H1 (cell line): ENCODE measurements at regions not wholly inside any gene's neighbourhood (a gene's known extent, or its start where the extent isn't known, plus 50 kb on each side); places are given as distances from the start of the nearest gene placed in this dataset.

Source experiments
- CTCF ChIA-PET: fragments of 300-600 bp; sonication (Branson Sonifier 250); formaldehyde crosslinking; loops from one replicate; lab custom pipeline; 2021; ENCODE audit not compliant: partially characterized antibody; lab: Charles Lee
- POLR2A ChIA-PET: fragments of 300-600 bp; sonication (Branson Sonifier 250); formaldehyde crosslinking; loops from one replicate; lab custom pipeline; 2021; ENCODE audit warnings: inconsistent platforms; ENCODE audit not compliant: partially characterized antibody; lab: Charles Lee
- DNase-seq, 2 experiments: peaks; one replicate each; pipeline versions ENCODE4 v3.0.0 to v3.0.0-alpha.2; 2010 to 2022; ENCODE audit warnings: low spot score in 2 of 2, low read depth in 1 of 2, mixed read lengths in 1 of 2
- FAIRE-seq: peaks from 2 replicates; lab custom pipeline; 2011; peaks lifted over from hg19 to GRCh38; lab: Jason Lieb, UNC
- H2AFZ ChIP-seq: 2 replicates; pipeline ENCODE4 v1.8.1; 2012; ENCODE audit warnings: low read length, inconsistent platforms
- H2AK5ac ChIP-seq: 2 replicates; pipeline ENCODE4 v1.6.1; 2013; ENCODE audit warnings: low read depth, low read length
- H2BK120ac ChIP-seq: replicated peaks from 2 replicates; pipeline ENCODE3; 2013; ENCODE audit warnings: low read depth, low read length, inconsistent platforms
- H2BK12ac ChIP-seq: 2 replicates; pipeline ENCODE4 v1.6.1; 2013; ENCODE audit warnings: low read depth, low read length
- H2BK15ac ChIP-seq: 2 replicates; pipeline ENCODE4 v1.6.1; 2013; ENCODE audit warnings: low read length
- H2BK20ac ChIP-seq: 2 replicates; pipeline ENCODE4 v1.6.1; 2013; ENCODE audit warnings: low read length
- H2BK5ac ChIP-seq: 2 replicates; pipeline ENCODE4 v1.6.1; 2013; ENCODE audit warnings: low read depth, low read length
- H3K14ac ChIP-seq: 2 replicates; pipeline ENCODE4 v1.6.1; 2013; ENCODE audit warnings: inconsistent platforms; ENCODE audit not compliant: insufficient read length
- H3K18ac ChIP-seq: 2 replicates; pipeline ENCODE4 v1.6.1; 2013; ENCODE audit warnings: low read length; ENCODE audit errors: extremely low read depth
- H3K23ac ChIP-seq: 2 replicates; pipeline ENCODE4 v1.6.1; 2013; ENCODE audit warnings: inconsistent platforms; ENCODE audit not compliant: insufficient read length
- H3K23me2 ChIP-seq: 2 replicates; pipeline ENCODE4 v1.6.1; 2013; ENCODE audit warnings: low read depth, low read length
- H3K27ac ChIP-seq: 2 replicates; pipeline ENCODE4 v1.6.1; 2011; ENCODE audit warnings: low read depth, low read length, inconsistent platforms
- H3K27me3 ChIP-seq, 4 experiments: replicated peaks in 1 of 4; 1 replicate in 1 of 4; 2 replicates in 3 of 4; pipeline versions ENCODE4 v1.6.1 to v1.8.1; 2011 to 2013; ENCODE audit warnings: low read length in 3 of 4, mild to moderate bottlenecking in 3 of 4, inconsistent platforms in 2 of 4, mixed read lengths in 2 of 4, moderate library complexity in 1 of 4; ENCODE audit not compliant: control insufficient read depth in 3 of 4, insufficient read depth in 3 of 4; ENCODE audit errors: extremely low read depth in 1 of 4
- H3K36me3 ChIP-seq, 4 experiments: 2 replicates each; pipeline versions ENCODE4 v1.6.1 to v1.8.1; 2011 to 2013; ENCODE audit warnings: mild to moderate bottlenecking in 4 of 4, low read length in 3 of 4, moderate library complexity in 2 of 4, control low read depth in 1 of 4, inconsistent platforms in 1 of 4; ENCODE audit not compliant: insufficient read depth in 4 of 4, control insufficient read depth in 2 of 4
- H3K4ac ChIP-seq: replicated peaks from 2 replicates; pipeline ENCODE3; 2013; ENCODE audit warnings: low read length, low read depth, mixed read lengths, inconsistent platforms; ENCODE audit not compliant: insufficient read length
- H3K4me1 ChIP-seq, 4 experiments: replicated peaks in 1 of 4; 1 replicate in 1 of 4; 2 replicates in 3 of 4; pipeline versions ENCODE4 v1.6.1 to v1.8.1; 2011 to 2013; ENCODE audit warnings: low read length in 3 of 4, inconsistent platforms in 2 of 4, mixed read lengths in 1 of 4; ENCODE audit not compliant: insufficient read depth in 4 of 4, control insufficient read depth in 3 of 4
- H3K4me2 ChIP-seq, 2 experiments: 2 replicates each; pipeline versions ENCODE4 v1.6.1 to v1.8.1; 2011 to 2013; ENCODE audit warnings: low read depth in 2 of 2, low read length in 2 of 2, control low read depth in 1 of 2, inconsistent platforms in 1 of 2, mild to moderate bottlenecking in 1 of 2; ENCODE audit not compliant: insufficient read depth in 1 of 2
- H3K4me3 ChIP-seq, 4 experiments: fragments of 200-600, 300-600 bp in 1 of 4; sonication (generic), shearing (Covaris generic), sonication (Bioruptor Twin) in 1 of 4; 2 replicates each; pipeline versions ENCODE4 v1.5.1 to v1.8.1; 2011 to 2016; ENCODE audit warnings: low read length in 4 of 4, low read depth in 3 of 4, control low read depth in 2 of 4, inconsistent platforms in 2 of 4, mild to moderate bottlenecking in 2 of 4, mixed read lengths in 1 of 4, moderate library complexity in 1 of 4; ENCODE audit not compliant: insufficient read depth in 2 of 4; ENCODE audit errors: extremely low read depth in 1 of 4
- H3K56ac ChIP-seq: replicated peaks from 2 replicates; pipeline ENCODE3; 2013; ENCODE audit warnings: low read depth, mild to moderate bottlenecking, mixed read lengths, low read length, inconsistent platforms; ENCODE audit not compliant: insufficient read length
- H3K79me1 ChIP-seq: 2 replicates; pipeline ENCODE4 v1.6.1; 2013; ENCODE audit warnings: low read depth, low read length, control low read depth
- H3K79me2 ChIP-seq, 2 experiments: 2 replicates each; pipeline versions ENCODE4 v1.6.1 to v1.8.1; 2012 to 2013; ENCODE audit warnings: low read length in 2 of 2, mild to moderate bottlenecking in 2 of 2, inconsistent platforms in 1 of 2; ENCODE audit not compliant: insufficient read depth in 2 of 2, control insufficient read depth in 1 of 2
- H3K9ac ChIP-seq, 4 experiments: replicated peaks in 1 of 4; 1 replicate in 1 of 4; 2 replicates in 3 of 4; pipeline versions ENCODE4 v1.6.1 to v1.8.1; 2011 to 2013; ENCODE audit warnings: low read depth in 3 of 4, low read length in 3 of 4, control low read depth in 2 of 4, mild to moderate bottlenecking in 2 of 4, moderate library complexity in 2 of 4, inconsistent platforms in 1 of 4; ENCODE audit errors: extremely low read depth in 1 of 4
- H3K9me3 ChIP-seq, 2 experiments: 2 replicates each; pipeline versions ENCODE4 v1.6.1 to v1.8.1; 2012 to 2013; ENCODE audit warnings: mild to moderate bottlenecking in 2 of 2, moderate library complexity in 2 of 2, control low read depth in 1 of 2, inconsistent platforms in 1 of 2, low read depth in 1 of 2, low read length in 1 of 2, mixed read lengths in 1 of 2; ENCODE audit not compliant: insufficient read depth in 2 of 2
- H4K20me1 ChIP-seq, 2 experiments: replicated peaks in 1 of 2; 2 replicates each; pipeline versions ENCODE3 to v1.8.1; 2011 to 2013; ENCODE audit warnings: inconsistent platforms in 2 of 2, low read length in 2 of 2, mild to moderate bottlenecking in 1 of 2; ENCODE audit not compliant: insufficient read depth in 2 of 2, control insufficient read depth in 1 of 2
- H4K5ac ChIP-seq: 2 replicates; pipeline ENCODE4 v1.6.1; 2013; ENCODE audit warnings: low read length, low read depth, mixed read lengths, inconsistent platforms; ENCODE audit not compliant: insufficient read length
- H4K8ac ChIP-seq: 2 replicates; pipeline ENCODE4 v1.8.0; 2013; ENCODE audit warnings: mild to moderate bottlenecking, moderate library complexity, low read length, inconsistent platforms; ENCODE audit not compliant: insufficient read depth; ENCODE audit errors: extremely low read depth
- H4K91ac ChIP-seq: replicated peaks from 2 replicates; pipeline ENCODE3; 2013; ENCODE audit warnings: low read length, mixed read lengths, inconsistent platforms; ENCODE audit not compliant: insufficient read length
- ASH2L ChIP-seq: fragments of 200-600, 300-600 bp; sonication (generic); IDR thresholded peaks from one replicate; pipeline ENCODE4 v1.7.1; 2017; ENCODE audit warnings: low read length
- CBX8 ChIP-seq: fragments of 300-800, 300-1000 bp; sonication (generic); IDR thresholded peaks from 2 replicates; pipeline ENCODE4 v1.7.1; 2016; ENCODE audit warnings: low read depth, low read length, borderline replicate concordance
- CEBPB ChIP-seq: IDR thresholded peaks from 2 replicates; pipeline ENCODE4 v1.6.1; 2012; ENCODE audit warnings: low read depth, low read length
- CHD1 ChIP-seq: IDR thresholded peaks from 2 replicates; pipeline ENCODE4 v1.6.1; 2012; ENCODE audit warnings: low read depth, low read length, improper control_type of control experiment
- EGR1 ChIP-seq: IDR thresholded peaks from 2 replicates; pipeline ENCODE4 v1.6.1; 2011; ENCODE audit warnings: low read depth, low read length, borderline replicate concordance
- EP300 ChIP-seq, 2 experiments: IDR thresholded peaks; 1 replicate in 1 of 2; 2 replicates in 1 of 2; pipeline ENCODE4 v1.6.1; 2011 to 2012; ENCODE audit warnings: low read depth in 2 of 2, low read length in 2 of 2, mild to moderate bottlenecking in 2 of 2, borderline replicate concordance in 1 of 2, inconsistent platforms in 1 of 2, moderate library complexity in 1 of 2
- EZH2 ChIP-seq: fragments of 200-600 bp; sonication (generic); IDR thresholded peaks from 2 replicates; pipeline ENCODE4 v1.7.1; 2012; ENCODE audit warnings: low read depth, mild to moderate bottlenecking, moderate library complexity, low read length, inconsistent platforms; ENCODE audit not compliant: severe bottlenecking
- KDM4A ChIP-seq: IDR thresholded peaks from one replicate; pipeline ENCODE4 v1.7.1; 2012; ENCODE audit warnings: low read depth, mild to moderate bottlenecking, moderate library complexity, low read length, inconsistent platforms; ENCODE audit not compliant: severe bottlenecking
- NANOG ChIP-seq: IDR thresholded peaks from 2 replicates; pipeline ENCODE4 v1.6.1; 2011; ENCODE audit warnings: low read length, low read depth, mild to moderate bottlenecking, inconsistent platforms; ENCODE audit not compliant: insufficient read depth, poor library complexity, severe bottlenecking
- NRF1 ChIP-seq: IDR thresholded peaks from 2 replicates; pipeline ENCODE4 v1.6.1; 2011; ENCODE audit warnings: mild to moderate bottlenecking, low read depth, low read length, improper control_type of control experiment
- PHF8 ChIP-seq: fragments of 200-600 bp; sonication (generic); conservative IDR thresholded peaks from 2 replicates; pipeline ENCODE4 v1.7.1; 2012; ENCODE audit warnings: low read depth, mild to moderate bottlenecking, inconsistent platforms, low read length, moderate library complexity
- POLR2AphosphoS5 ChIP-seq: IDR thresholded peaks from 2 replicates; pipeline ENCODE4 v1.6.1; 2011; ENCODE audit warnings: low read depth, low read length
- SP1 ChIP-seq: IDR thresholded peaks from 2 replicates; pipeline ENCODE4 v1.6.1; 2011; ENCODE audit warnings: low read depth, low read length
- TAF7 ChIP-seq: optimal IDR thresholded peaks from 2 replicates; pipeline ENCODE3; 2011; ENCODE audit warnings: low read depth, mild to moderate bottlenecking, inconsistent platforms, low read length, moderate library complexity, borderline replicate concordance
- TEAD4 ChIP-seq: IDR thresholded peaks from 2 replicates; pipeline ENCODE4 v1.6.1; 2012; ENCODE audit warnings: low read depth, low read length, inconsistent platforms, mixed read lengths
- WGBS, 2 experiments: shearing (Covaris generic) in 1 of 2; methylation state at CpG; one replicate each; pipeline versions ENCODE4 v1.1.6 to v1.1.7; 2013 to 2015; ENCODE audit warnings: low lambda C conversion rate in 2 of 2, mixed read lengths in 2 of 2, inconsistent platforms in 1 of 2, low coverage in 1 of 2, missing lambda C conversion rate in 1 of 2; ENCODE audit not compliant: insufficient replicate concordance in 2 of 2, insufficient coverage in 1 of 2, insufficient read length in 1 of 2; ENCODE audit errors: extremely low coverage in 1 of 2, missing lambda C conversion rate in 1 of 2; 5-methylcytosine and 5-hydroxymethylcytosine counted together

- Histone ChIP-seq H3K9me3 (no peaks in the 10 kb centered on the region), H3K56ac (no peak overlapping the region), H3K4me3 (no peak overlapping the region), H3K18ac (no peak overlapping the region), H3K4ac (no peak overlapping the region), H3K9ac (no peak overlapping the region), H4K91ac (no peak overlapping the region), H4K5ac (no peak overlapping the region), H3K27me3 (no peaks in the 10 kb centered on the region), H3K23ac (no peak overlapping the region), H3K79me2 (no peaks in the 10 kb centered on the region), H3K79me1 (no peaks in the 10 kb centered on the region), H2AK5ac (no peak overlapping the region), H2BK20ac (no peak overlapping the region), H2AFZ (no peak overlapping the region), H4K20me1 (no peaks in the 10 kb centered on the region), H3K4me1 (no peaks in the 10 kb centered on the region), H3K36me3 (no peaks in the 10 kb centered on the region; a peak in 1 of 8 replicates), H3K27ac (no peak overlapping the region), H4K8ac (no peak overlapping the region), H2BK12ac (no peak overlapping the region), H2BK15ac (no peak overlapping the region), H3K23me2 (no peaks in the 10 kb centered on the region), H2BK5ac (no peak overlapping the region), H2BK120ac (no peak overlapping the region), H3K14ac (no peak overlapping the region), H3K4me2 (no peak overlapping the region)
- DNase-seq (no peak), FAIRE-seq (no peak)
- ChIA-PET POLR2A (no interaction called here), CTCF (interaction anchor here (0.6 kb wide), 1 partner anchor 838 kb away, joined by 3 read pairs; no protein-coding TSS in a partner anchor)
- 96% methylated on average over 3 of the region's 3 CpGs; no CpG with 5 or more reads in 1 of the 2 experiments for WGBS, 2 experiments
- TF ChIP-seq TAF7 (no peak), KDM4A (no peak), CBX8 (no peak), NANOG (no peak), EP300 (IDR thresholded peaks at IDR 0.05; ENCODE audit: borderline replicate concordance in 1 of 2, low read depth in 2 of 2, low read length in 2 of 2) (no peak), TEAD4 (no peak), EGR1 (no peak), EZH2 (no peak), POLR2AphosphoS5 (no peak), SP1 (no peak), PHF8 (no peak), ASH2L (no peak), CEBPB (no peak), CHD1 (no peak), NRF1 (no peak)
Observed at GRCh38 chr7:17404006-17404405, 105.6 kb downstream of the AHR start.
